Left cardiac atrium (tissue), 4 donors: ENCODE measurements at regions not wholly inside any gene's neighbourhood (a gene's known extent, or its start where the extent isn't known, plus 50 kb on each side); places are given as distances from the start of the nearest gene placed in this dataset.

Experiments used
- ATAC-seq, 2 donors: fragments of 200-7000 bp; cut with Tn5 transposase; one replicate each; pipeline ENCODE4 v1.9.1; 2020; ENCODE audit warnings: mild to moderate bottlenecking in 2 of 2, moderate library complexity in 2 of 2
- DNase-seq: peaks from one replicate; pipeline ENCODE4 v3.0.0-alpha.2; 2020
- intact Hi-C, 2 donors: fragments of 100-400 bp; cut with DNase I; formaldehyde crosslinking; loops; one replicate each; pipeline versions ENCODE4 v1.14.1 to v1.15.1; 2022 to 2023
- donor health status: DM: no; HTN: yes; CAD: no.
- donor health status: DM: no; HTN: yes; CAD: no; lungs with severe emphysema.
- donor health status: DM: yes; HTN: yes; CAD: no.
- donor health status: Dilated cardiomyopathy.

DNA sequence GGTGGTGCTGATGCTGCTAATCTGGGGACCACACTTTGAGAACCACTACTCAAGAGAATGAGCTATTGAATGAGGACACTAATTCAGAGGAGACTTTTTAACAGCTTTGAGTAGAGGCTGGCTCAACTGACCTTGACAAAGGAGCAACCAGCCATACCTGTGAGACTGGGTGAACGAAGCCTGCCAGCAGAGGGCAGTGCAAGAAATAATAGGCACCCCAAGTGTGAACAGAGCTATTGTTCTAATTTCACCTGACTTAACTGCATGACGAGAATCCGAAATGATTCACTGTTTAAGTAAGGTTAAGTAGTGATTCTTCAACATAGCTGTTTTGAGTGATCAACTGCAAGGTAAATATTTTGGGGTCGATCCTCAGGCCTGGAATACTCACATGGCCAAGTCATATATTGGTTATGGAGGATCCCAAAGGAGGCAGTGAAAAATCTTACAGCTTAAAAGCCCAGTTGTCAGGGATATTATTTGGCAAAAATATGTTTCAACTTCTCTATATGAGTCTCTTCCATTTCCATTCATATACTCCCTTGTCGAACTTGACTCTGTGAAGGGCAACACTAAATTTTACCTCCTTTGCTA, 550.5 kb upstream of the MARCKS start:
- peak in 1 of 2 donors; percentile 39 for ATAC-seq
- intact Hi-C loops: loop anchor here in 1 of 2 donors (1.0 to 10.0 kb wide), 3 partner anchors 522 to 572 kb away; no protein-coding TSS in a partner anchor
- DNase-seq: peak; percentile 69

GRCh38 chr6:113308266-113308665, 548.9 kb upstream of the MARCKS start:
- no peak for DNase-seq
- ATAC-seq: no peak
- intact Hi-C loops: loop anchor here in 1 of 2 donors (10.0 kb wide), 1 partner anchor 523 kb away; no protein-coding TSS in a partner anchor

DNA sequence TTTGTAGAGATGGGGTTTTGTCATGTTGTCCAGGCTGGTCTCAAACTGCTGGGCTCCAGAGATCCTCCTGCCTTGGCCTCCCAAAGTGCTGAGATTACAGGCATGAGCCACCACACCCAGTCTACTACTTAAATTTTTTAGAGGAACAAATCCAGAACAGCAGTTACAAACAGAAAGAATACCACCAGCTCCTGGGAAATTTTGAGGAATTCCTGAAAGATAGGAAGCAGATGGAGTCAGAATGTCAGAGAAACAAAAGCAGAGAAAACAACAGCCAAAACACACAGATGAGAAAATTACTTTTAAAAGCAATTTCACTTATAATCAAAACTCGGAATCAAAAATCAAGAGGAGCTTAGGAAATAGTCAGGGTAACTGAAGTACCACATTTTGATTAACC, 543.3 kb upstream of the MARCKS start:
- ATAC-seq (no peak), DNase-seq (no peak)
- intact Hi-C loops: no loop called here

GRCh38 chr6:113315165-113315564, 542.0 kb upstream of the MARCKS start:
- intact Hi-C loops: no loop called here
- DNase-seq: no peak
- no peak for ATAC-seq

DNA sequence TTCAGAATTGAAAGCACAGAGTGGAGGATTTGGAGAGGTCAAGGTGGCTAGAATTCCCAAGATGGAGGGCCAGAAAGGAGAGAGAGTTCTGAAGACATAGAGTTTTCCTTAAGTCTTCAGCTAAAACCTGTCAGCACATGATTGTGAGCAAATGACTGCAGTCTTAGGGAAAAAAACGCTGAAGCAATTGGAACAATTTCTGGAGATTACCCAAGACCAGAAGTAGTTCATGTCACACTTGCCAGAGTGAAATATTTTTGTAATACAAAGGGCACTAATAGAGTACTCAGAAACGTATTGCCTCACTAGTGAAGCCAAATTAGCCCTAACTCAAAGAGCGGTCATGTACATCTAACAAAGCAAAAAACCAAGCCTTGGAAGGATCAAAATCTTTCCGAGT, 541.3 kb upstream of the MARCKS start:
- ATAC-seq: peak in 1 of 2 donors; percentile 50
- intact Hi-C loops: no loop called here
- no peak for DNase-seq

- ATAC-seq: no peak
- no peak for DNase-seq
- intact Hi-C loops: no loop called here
These were observed 539.7 kb upstream of the MARCKS start for GRCh38 chr6:113317442-113317841.

- intact Hi-C loops: no loop called here
- DNase-seq: no peak
- no peak for ATAC-seq
These were observed 539.1 kb upstream of the MARCKS start for GRCh38 chr6:113317891-113318574.

DNA sequence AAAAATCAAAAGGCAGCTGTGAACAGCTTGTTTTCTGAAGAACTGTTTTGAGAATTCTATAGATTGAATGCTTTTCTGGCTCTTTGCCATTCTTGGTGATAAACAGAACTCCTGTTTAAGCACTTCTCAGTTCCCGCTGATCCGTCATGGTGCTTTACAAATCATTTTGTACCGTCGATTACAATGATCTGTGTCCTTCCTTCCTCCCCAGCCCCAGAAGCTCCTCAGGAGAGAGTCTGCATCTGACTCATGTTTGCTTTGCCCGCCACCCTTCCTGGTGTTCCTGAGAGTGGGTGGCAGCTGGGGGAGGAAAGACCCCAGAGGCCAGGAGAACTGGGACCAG, 538.6 kb upstream of the MARCKS start:
- ATAC-seq: no peak
- no peak for DNase-seq
- intact Hi-C loops: no loop called here

GRCh38 chr6:113320653-113321052, 536.5 kb upstream of the MARCKS start:
- ATAC-seq: no peak
- no peak for DNase-seq
- intact Hi-C loops: no loop called here

- intact Hi-C loops: no loop called here
- ATAC-seq (no peak), DNase-seq (no peak)
These were observed 530.4 kb upstream of the MARCKS start for GRCh38 chr6:113326781-113327180.

DNA sequence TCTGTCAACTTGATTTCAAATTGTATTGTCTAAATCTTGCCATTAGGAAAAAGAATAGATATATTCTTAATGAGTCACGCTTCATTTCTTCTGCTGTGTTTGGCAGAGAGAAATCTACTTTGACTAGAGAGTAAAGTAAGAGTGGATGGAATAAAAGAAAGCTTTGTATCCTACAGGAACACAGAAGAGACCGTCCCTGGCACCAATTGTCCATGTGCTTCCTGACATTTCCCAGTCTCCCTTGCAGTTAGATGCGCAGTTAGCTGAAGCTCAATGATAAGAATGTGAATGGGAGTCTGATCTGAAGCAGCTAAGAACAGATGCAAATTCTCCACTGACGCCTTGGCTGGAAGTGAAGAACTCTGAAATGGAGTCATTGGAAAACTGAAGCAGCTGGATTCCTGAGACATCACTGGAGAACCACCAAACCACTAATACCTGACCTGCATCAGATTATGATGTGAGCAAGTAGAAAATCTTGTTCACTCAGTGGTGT, 528.2 kb upstream of the MARCKS start:
- intact Hi-C loops: no loop called here
- DNase-seq: no peak
- ATAC-seq: peak; percentile 12 to 37

DNA sequence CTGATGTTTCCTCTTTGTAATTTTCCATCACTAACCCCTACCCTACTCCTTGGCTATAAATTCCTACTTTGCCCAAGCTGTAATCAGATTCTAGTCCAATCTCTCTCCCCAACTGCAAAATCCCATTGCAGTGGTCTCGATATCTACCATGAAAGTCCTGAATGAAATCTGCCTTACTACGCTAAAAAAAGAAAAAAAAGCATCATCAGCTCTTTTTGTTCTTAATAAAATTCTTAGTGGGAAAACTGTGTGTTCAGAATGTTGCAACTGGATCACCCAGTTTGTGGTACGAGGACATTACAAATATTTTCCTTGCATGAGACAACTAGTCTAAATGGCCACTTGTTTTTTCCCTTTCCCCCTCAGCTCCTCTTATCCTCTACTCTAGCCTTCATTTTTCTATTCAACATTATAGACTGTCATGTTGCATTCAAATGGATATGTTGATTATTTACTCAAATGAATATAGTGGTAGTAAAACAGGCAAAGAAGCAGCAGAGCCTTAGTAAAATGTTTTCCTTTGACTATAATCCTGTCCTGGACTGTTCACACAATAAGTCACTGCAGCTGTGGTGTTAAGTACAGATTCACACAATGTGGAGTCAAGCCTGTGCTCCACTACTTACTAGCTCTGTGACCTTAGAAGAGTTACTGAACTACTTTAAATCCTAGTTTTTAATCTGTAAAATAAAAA, 527.1 kb upstream of the MARCKS start:
- ATAC-seq: no peak

GRCh38 chr6:113330636-113330946, 526.6 kb upstream of the MARCKS start:
- DNase-seq (no peak), ATAC-seq (no peak)
- intact Hi-C loops: no loop called here

More for the DNA sequence above, 527.1 kb upstream of the MARCKS start:
- intact Hi-C loops: no loop called here
- no peak for DNase-seq

DNA sequence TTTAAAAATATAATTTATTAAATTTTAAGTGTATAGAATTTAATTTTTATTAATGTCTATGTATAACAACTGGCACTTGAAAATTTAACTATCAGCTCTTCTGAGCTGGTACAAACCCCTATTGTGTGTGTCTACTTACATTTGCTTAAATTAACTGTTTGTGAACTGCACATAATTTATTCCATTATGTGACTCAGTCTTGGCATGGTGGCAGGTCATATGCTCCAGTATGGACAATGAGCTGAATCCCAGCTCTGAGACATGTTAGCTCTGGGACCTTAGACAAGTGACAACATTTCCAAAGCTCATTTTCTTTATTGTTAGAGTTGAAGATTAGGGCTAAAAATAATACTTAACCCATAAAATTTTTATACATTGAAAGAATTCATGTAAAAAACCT, 526.1 kb upstream of the MARCKS start:
- no peak for ATAC-seq
- no peak for DNase-seq
- intact Hi-C loops: no loop called here

- DNase-seq (no peak), ATAC-seq (peak in 1 of 2 donors; percentile 63)
- intact Hi-C loops: no loop called here
These were observed 518.5 kb upstream of the MARCKS start for GRCh38 chr6:113338644-113339043.

- ATAC-seq (no peak), DNase-seq (no peak)
- intact Hi-C loops: no loop called here
These were observed 517.9 kb upstream of the MARCKS start for GRCh38 chr6:113339209-113339608.

GRCh38 chr6:113340371-113340770, 516.8 kb upstream of the MARCKS start:
- no peak for DNase-seq
- intact Hi-C loops: no loop called here
- no peak for ATAC-seq

DNA sequence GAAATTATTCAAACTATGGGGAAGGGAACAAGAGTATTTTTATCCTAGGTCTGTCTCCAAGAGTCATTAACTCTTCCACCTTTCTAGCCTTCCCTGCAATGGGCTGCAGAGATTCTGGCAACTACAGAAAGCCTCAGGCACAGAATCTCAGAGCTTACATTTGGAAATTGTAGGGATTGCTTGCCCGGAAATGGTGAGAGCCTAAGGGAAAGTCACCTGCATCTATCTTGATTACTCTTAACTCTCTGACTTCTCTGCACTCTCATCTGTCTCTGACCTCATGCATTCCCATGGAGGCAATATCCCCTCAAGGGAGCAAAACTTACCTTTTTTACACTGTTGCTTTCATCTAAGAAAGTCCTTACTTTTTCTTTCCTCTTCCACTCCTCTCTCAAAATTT, 513.2 kb upstream of the MARCKS start:
- DNase-seq: no peak
- intact Hi-C loops: no loop called here
- no peak for ATAC-seq

GRCh38 chr6:113344969-113345368, 512.2 kb upstream of the MARCKS start:
- ATAC-seq (no peak), DNase-seq (no peak)
- intact Hi-C loops: no loop called here

GRCh38 chr6:113347436-113347835, 509.7 kb upstream of the MARCKS start:
- ATAC-seq (no peak), DNase-seq (no peak)
- intact Hi-C loops: no loop called here

DNA sequence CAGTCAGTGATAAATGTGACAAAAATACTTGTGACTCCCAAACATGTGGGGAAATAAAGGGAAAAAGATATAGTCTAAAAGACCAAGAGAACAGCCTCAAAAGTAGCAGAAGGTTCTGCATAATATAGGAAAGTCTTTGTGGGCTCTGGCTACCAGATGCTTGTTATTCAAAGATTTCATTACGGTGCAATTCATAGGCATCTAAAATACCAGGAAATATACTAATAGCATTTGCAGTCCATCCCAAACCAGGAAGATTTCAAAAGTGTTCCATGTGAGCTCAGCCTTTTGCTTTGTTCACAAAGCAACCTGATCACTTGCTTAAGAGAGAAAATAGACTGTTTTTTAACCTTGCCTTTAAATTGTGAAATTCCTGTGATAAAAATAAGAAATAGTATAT, 506.7 kb upstream of the MARCKS start:
- ATAC-seq: no peak
- intact Hi-C loops: no loop called here
- DNase-seq: no peak
